Stimulated activated CD4-positive, alpha-beta T cell treated with anti-CD3 and anti-CD28 coated beads, Interleukin-12 subunit alpha, Interleukin-12 subunit beta, amount 100 ng/mL, for 4 hours (primary cell): ENCODE measurements at regions not wholly inside any gene's neighbourhood (a gene's known extent, or its start where the extent isn't known, plus 50 kb on each side); places are given as distances from the start of the nearest gene placed in this dataset.
"Not testable (repeated sequence)": the region's sequence is repeated elsewhere in the genome, so short reads cannot be mapped to it uniquely, and the experiment has no call there.

Source experiments
- DNase-seq: peaks from one replicate; pipeline ENCODE4 v3.0.0-alpha.2; 2020

DNA sequence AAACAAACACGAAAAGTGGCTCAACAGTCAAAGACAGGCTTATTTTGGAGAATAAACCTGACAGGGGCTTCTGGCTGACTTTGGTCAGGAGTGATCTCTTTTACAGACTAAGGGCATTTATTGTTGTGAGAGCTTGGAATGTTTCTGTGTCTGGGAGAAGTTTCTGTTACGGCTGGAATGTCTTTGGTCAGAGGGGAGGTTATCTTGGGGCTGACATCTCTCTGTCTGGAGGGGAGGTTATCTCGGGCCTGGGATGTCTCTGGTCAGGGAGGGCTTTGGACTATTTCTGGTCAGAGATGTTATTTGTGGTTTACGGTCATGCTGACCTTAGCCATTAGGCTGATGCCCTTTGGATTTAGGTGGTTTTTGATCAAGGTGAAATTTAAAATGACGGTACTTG lies 345.5 kb upstream of the FSIP2 start:
- no peak for DNase-seq

DNA sequence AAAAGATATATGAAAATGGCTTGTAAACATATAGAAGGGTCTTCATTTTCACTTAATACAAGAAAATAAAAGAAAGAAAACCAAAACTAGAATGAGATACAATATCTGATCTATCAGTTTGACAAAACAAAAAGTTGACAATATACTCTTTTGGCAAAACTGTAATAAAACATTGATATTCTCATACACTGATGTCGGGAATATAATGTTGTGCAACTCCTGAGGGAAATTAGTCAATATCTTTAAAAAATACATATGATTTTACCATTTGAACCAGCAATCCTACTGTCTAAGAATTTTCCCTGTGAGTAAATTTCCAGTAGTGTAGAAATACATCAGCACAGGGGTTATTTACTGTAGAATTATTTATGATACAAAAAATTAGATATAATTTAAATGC lies 336.1 kb upstream of the FSIP2 start:
- DNase-seq, result no peak

DNA sequence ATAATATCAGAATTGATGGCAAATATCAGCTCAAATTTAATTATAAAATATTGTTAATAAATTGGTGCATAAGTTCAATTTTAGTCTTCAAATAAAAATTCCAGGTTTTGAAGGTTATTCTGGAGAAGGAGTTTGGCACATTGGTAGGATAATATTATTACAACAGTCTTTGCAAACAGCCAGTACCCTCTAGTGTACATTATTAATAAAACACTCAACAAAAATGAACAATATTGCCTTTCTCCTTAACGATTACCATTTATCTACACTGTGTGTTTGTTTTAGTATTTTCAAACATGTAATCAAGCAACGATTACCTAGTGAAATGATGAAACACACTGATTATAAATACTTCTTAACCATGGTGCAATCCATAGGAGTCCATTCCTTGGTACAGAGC lies 334.0 kb upstream of the FSIP2 start:
- DNase-seq, result no peak

DNA sequence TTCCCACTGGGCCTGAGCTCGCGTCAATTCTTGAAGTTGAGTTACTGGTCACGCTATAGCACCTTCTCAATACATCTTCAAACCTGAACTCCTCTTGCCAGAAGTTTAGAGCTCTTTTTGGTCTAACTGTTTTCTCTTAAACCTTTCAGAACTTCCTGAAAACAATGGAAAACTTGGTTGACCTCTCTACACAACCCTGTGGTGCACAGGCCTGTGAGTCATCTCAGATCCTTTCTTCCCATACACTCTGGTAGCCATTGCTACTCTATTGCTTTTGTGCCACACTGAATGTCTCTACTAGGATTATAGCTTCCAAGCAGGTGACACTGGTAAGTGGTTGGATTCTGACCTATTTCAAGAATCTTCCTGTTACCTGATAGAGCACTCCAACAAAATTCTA lies 321.5 kb upstream of the FSIP2 start:
- DNase-seq, result no peak

DNA sequence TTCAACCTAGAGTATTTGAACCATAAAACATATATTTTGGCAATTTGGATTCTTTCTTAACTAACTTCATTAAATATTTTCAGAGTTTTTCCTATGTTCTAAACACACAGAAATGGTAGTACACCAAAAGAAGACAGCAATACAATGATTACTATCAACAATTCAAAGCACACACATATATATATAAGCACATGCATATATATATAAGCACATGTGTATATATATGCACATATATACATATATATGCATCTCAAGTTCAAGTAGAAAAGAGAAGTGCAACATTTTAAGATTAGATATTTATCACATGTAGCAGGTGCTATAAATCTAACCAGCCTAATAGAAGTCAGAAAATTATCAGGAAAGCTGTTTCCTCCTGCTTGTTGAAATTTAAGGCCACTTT lies 320.9 kb upstream of the FSIP2 start:
- no peak for DNase-seq

DNA sequence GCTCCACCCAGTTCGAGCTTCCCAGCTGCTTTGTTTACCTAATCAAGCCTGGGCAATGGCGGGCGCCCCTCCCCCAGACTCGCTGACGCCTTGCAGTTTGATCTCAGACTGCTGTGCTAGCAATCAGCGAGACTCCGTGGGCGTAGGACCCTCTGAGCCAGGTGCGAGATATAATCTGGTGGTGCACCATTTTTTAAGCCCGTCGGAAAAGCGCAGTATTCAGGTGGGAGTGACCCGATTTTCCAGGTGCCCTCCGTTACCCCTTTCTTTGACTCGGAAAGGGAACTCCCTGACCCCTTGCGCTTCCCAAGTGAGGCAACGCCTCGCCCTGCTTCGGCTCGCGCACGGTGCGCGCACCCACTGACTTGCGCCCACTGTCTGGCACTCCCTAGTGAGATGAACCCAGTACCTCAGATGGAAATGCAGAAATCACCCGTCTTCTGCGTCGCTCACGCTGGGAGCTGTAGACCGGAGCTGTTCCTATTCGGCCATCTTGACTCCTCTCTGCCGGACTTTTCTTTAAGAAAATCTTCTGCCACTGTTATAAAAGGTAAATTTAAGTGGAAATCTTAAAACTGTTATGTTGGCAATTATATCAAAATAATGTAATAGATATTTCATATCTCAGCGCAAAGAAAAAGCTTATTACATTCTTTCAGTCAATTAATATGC lies 313.5 kb upstream of the FSIP2 start:
- peak; percentile 1 for DNase-seq

DNA sequence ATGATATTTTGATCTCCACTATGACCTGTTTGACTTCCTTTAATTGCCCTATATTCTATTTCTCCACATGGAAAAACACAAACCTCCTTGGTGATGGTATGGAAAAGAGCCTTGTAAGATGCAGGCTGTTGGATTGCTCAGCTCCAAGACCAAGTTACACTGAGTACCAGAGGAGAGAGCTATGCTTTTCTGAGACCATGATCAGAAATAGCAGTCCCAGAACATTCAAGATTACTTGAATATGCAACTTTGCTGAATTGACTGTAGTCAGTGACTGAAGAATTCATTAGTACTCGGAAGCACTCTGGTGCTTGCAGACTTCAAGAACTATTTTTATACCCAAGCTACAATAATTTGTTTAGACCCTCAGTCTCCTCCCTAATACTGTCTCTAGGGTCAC lies 310.6 kb upstream of the FSIP2 start:
- no peak for DNase-seq

DNA sequence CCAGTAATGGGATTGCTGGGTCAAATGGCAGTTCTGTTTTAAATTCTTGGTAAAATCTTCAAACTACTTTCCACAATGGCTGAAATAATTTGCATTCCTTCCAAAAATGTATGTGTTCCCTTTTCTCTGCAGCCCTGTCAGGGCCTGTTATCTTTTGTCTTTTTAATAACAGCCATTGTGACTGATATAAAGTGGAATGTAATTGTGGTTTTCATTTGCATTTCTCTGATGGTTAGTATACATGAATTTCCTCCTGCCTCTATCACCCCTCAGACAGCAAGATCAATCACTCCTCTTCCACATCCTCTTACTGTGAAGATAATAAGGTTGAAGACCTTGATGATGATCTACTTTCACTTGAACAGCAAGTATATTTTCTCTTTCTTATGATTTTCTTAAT lies 304.8 kb upstream of the FSIP2 start:
- DNase-seq, result no peak

DNA sequence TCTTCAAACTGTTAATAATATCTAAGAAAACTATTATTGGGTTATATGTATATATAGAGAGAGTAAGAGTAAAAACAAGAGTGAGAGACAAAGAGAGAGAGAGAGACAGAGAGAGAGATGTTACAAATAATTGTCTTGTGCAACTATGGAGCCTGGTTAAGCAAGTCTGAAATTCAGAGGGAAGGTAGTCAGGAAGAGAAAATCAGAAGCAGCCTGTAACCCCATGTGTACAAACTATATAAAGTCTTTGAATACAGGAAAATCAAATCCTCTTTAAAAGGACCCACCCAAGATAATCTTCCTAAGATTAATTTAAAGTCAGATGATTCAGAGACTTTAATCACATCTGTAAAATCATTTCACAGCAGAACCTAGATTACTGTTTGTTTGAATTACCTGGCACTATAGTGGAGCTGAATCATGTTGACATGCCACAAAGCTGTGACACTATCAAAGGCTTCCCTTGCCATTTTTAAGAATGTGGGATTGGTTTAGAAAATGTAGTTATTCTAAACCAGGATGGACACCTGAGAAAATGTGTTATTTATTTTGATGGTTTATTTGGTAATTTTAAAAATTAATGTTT lies 301.7 kb upstream of the FSIP2 start:
- DNase-seq, result no peak

DNA sequence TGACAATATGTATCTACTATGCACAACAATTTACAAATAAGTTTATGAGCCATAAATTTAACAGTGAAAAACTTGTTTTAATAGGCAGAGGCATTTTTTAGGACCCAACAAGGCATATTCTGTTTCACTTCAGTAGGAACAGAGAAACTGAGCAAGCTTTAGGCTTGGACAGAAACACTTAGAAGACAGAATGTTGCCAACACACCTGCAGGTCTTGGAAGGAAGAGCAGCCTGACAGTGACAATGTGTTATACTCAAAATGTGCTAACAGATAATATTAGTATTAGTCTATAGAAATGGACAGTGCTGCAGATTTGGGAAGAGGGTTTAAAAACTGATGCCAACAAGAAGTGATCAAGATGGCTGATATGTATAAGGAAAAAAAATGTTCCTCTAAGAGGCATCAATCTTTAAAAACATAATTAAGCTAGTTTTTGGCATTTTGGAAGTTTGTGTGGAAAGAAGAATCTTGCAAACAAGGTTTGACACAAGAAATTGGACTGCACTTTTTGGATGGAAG lies 297.1 kb upstream of the FSIP2 start:
- DNase-seq, result no peak

DNA sequence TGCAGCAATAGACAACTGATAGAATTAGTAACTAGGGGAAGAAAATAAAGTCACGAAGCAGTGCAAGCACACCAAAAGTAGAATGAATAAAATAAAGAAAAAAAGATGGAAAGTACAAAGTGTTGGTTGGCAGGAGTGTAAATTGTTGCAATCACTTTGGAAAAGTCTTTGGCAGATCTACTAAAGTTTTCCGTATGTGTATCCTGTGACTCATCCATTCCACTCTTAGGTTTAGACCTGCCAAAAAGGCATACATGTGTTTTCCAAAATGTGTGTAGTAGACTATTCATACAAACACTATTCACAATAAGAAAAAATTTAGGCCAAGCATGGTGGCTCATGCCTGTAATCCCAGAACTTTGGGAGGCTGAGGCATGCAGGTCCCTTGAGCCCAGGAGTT lies 282.1 kb upstream of the FSIP2 start:
- DNase-seq, result no peak

DNA sequence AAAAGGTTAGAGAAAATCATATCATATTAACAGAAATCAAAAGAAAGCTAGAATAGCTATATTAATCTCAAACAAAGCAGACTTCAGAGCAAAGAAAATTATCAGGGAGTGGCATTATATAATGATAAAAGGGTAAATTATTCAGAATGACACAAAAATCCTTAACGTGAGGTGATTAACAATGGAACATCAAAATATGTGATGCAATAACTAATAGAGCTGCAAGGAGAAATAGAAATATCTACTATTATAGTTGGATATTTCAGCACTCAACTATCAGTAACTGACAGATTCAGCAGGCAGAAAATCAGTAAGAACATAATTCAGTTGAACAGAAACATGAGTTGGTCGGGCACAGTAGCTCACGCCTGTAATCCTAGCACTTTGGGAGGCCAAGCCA lies 275.1 kb upstream of the FSIP2 start:
- no peak for DNase-seq

DNA sequence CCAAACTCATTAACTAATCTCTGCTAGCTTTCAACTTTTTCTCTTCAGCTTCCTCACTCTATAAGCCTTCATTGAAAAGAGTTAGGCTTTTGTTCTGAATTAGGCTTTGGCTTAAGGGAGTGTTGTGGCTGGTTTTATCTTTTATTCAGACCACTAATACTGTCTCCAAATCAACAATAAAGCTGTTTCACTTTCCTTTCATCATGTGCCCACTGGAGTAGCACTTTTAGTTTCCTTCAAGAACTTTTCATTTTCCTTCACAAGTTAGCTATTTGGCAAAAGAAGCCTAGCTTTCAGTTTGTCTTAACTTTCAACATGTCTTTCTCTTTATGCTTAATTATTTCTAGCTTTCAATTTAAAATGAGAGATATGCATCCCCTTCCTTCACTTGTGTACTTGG lies 271.7 kb upstream of the FSIP2 start:
- no peak for DNase-seq

DNA sequence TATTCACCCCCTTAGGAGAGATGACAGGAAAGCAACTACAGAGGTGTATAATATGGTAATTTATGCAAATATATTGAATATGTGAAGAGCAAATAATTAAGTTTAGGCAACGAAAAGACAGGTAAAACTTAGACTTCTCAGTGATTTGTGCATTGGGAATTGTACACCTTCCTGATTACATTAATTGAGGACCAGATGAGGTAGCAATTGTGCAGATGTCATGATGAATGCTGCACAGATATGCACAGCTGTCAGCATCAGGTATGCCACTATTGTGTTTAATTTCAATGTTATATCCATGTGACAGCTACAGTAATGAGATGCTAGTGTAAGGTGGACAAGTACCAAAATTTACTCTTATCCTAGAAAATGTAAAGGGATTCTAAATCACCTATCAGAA lies 267.2 kb upstream of the FSIP2 start:
- no peak for DNase-seq

DNA sequence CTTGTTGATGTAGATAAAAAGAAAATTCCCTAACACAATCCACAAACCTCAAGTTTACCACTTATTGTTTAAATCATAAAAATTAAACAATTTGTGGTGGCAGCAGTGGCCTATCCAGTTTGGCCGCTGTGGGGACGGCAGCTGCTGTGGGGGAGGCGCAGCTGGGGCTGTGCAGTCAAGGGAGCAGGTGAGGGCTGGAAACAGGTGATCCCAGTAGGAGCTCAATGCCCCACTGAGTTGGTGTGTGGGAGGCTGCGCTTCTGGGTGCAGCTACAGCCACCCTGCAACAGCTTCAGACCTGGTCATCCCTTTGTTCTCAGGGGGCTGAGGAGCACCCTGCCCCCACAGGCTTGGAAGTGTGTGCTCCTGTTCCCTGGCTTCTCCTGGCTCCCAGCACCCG lies 266.0 kb upstream of the FSIP2 start:
- no peak for DNase-seq

DNA sequence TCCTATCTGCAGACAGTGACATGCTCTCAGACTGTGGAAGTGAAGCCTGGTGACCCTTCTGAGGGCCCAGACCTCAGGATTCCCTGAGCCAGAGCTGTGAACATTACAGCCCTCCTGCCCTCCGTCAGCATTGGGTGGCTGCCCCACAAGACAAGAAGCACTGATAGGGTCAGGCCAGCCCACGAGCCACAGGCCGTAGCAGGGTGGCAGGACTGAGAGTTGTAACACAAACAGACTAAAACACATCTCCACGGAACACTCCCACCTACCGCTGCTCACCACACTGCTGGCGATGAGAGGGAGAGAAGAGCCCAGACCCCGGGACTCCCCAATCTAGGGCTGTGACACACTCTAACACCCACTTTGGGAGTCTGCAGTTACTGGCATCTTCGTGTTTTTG lies 264.8 kb upstream of the FSIP2 start:
- no peak for DNase-seq

DNA sequence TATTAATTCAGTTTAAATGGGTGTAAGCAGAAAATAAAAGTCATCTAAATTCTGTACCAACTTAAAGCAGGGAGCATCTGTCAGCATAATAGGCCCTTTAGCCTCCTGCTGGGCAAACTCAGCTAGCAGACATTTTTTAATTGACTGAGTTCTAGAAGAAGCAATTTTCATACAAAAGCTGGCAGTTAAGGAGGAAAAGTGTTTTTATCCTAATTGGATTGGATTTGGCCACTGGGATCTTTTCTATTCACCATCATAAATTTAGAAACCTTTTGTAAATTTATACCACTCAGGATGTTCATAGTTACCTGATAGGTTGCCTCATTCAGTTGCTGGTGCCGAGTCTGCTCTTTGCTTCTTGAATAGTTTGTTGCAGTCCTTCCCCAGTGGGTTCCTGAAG lies 262.7 kb upstream of the FSIP2 start:
- DNase-seq, result no peak

DNA sequence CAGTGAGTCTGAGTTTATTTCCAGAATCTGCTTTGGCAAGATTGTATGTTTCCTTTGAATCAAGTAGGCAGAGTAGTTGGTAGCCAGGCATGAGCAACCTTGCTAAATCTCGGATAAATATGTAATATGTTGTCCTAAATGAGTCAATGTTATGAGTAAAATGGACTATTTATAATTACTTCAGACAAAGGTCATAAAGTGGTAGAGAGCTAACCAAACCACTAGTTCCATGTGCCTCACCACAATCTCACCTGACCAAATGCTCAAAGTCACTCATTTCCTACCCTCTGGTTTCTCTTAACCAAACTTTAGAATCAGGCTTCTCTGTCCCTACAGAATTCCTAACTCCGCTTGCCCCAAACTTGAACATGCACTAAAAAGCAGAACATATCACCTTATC lies 261.2 kb upstream of the FSIP2 start:
- no peak for DNase-seq

DNA sequence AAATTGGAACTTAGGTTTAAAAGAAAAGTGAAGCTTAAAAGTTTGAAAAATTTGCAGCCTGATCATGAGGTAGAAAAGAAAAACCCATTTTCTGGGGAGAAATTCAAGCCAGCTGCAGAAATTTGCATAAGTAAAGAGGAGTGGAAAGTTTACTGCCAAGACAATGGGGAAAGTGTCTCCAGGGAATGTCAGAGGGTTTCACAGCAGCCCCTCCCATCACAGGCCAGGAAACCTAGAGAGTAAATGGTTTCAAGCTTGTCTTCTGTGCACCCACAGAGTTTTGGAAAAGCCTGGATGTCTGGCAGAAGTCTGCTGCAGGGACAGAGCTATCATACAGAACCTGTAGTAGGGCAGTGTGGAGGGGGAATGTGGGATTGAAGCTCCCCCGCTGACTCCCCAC lies 254.0 kb upstream of the FSIP2 start:
- DNase-seq, result no peak

DNA sequence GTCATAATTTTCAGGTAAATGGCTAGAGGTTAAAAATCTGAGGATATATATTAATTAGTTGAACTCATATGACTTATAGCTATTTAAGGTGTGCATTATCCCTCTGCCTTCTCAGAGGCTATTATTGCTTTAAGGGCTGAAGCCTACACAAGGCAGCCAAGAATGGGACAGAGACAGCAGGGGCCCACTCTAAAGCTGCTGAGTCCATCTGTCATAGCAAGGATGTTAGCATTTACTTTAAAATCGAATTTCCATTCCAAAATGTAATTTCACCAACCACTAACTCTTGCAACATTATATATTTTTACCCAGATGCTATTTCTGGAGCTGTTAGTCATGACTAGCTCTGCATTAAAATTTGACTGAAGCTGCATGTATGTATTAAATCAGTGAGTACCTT lies 236.3 kb upstream of the FSIP2 start:
- DNase-seq, result no peak

DNA sequence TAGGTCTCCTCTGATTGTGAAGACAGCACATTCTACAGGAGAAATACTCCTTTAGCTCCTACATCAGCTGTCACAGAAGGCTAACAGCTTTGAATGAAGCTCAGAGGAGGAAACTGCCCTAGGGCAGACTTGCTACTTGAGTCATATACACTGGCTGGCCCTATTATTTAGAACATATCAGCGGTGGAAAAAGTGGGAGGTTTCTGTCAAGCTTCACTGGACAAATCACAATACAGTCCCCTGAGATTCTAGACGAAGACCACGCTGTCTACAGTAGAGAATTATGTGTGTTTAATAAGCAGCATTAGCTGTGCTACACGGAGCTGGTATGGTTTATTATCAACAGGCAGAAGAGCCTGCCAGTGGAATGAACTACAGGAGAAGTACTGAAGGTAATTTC lies 230.9 kb upstream of the FSIP2 start:
- DNase-seq, result no peak

DNA sequence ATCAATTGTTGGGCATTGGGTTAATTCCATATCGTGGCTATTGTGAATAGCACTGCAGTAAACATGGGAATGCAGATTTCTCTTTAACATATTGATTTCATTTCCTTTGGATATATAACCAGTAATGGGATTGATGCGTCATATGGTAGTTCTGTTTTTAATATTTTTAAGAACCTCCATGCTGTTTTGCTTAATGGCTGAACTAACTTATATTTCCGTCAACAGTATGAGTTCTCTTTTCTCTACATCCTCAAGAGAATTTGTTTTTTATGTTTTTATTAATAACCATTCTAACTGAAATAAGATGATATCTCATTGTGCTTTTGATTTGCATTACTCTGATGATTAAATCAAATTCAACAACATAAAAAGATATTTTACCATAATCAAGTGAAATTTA lies 228.5 kb upstream of the FSIP2 start:
- no peak for DNase-seq

DNA sequence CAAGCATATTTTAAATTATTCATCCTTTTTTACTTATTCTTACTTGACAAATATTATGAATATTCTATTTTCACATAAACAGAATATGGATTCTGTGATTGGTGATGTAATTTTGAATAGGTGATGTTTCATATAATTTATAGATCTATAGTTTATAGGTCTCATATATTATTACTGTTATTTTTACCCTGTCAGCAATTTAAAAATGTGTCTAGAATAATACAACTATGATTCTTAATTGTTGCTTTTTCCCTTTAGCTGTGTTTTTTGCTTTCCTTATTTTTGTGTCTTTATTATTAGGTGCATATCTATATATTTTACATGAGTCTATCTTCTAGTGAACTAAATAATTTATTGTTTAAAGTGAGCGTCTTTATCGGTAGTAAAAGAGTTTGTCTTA lies 226.7 kb upstream of the FSIP2 start:
- no peak for DNase-seq

DNA sequence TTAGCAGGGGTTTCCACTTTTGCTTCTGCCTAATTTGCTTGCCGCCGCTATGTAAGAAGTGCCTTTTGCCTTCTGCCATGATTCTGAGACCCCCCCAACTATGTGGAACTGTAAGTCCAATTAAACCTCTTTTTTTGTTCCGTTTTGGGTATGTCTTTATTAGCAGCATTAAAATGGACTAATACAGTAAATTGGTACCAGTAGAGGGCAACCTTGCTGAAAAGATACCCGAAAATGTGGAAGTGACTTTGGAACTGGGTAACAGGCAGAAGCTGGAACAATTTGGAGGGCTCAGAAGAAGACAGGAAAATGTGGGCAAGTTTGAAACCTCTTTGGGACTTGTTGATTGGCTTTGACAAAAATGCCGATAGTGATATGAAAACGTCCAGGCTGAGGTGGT lies 216.1 kb upstream of the FSIP2 start:
- DNase-seq, result no peak

DNA sequence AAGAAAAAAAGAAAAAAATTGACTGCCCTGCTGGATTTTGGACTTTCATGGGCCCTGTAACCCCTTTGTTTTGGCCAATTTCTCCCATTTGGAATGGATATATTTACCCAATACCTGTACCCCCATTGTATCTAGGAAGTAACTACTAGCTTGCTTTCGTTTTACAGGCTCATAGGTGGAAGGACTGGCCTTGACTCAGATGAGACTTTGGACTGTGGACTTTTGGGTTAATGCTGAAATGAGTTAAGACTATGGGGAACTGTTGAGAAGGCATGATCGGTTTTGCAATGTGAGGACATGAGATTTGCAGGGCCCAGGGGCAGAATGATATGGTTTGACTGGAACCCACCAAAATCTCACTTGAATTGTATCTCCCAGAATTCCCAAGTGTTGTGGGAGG lies 214.4 kb upstream of the FSIP2 start:
- DNase-seq, result not testable (repeated sequence)
